CD4-positive, alpha-beta T cell treated with Interferon gamma for 1 hour (primary cell): ENCODE measurements at regions not wholly inside any gene's neighbourhood (a gene's known extent, or its start where the extent isn't known, plus 50 kb on each side); places are given as distances from the start of the nearest gene placed in this dataset.

Experiments used
- DNase-seq: peaks from one replicate; pipeline ENCODE4 v3.0.0-alpha.2; 2020

- no peak for DNase-seq
These were observed 235.7 kb upstream of the PWP1 start for GRCh38 chr12:107449891-107450290.

- no peak for DNase-seq
These were observed 235.1 kb upstream of the PWP1 start for GRCh38 chr12:107450541-107450940.

GRCh38 chr12:107451246-107451645 lies 234.4 kb upstream of the PWP1 start:
- DNase-seq: no peak

- DNase-seq: no peak
These were observed 231.3 kb upstream of the PWP1 start for GRCh38 chr12:107454109-107454830.

GRCh38 chr12:107457362-107457935 lies 228.2 kb upstream of the PWP1 start:
- DNase-seq: no peak

- DNase-seq: no peak
These were observed 227.4 kb upstream of the PWP1 start for GRCh38 chr12:107458163-107458562.

GRCh38 chr12:107458990-107459389 lies 226.6 kb upstream of the PWP1 start:
- DNase-seq: no peak

- no peak for DNase-seq
These were observed 226.0 kb upstream of the PWP1 start for GRCh38 chr12:107459641-107460040.

GRCh38 chr12:107461222-107461975 lies 224.2 kb upstream of the PWP1 start:
- no peak for DNase-seq

- no peak for DNase-seq
These were observed 222.9 kb upstream of the PWP1 start for GRCh38 chr12:107462428-107463332.

- DNase-seq: no peak
These were observed 221.0 kb upstream of the PWP1 start for GRCh38 chr12:107464644-107465043.

- no peak for DNase-seq
These were observed 220.0 kb upstream of the PWP1 start for GRCh38 chr12:107465625-107466024.

GRCh38 chr12:107467716-107468115 lies 217.9 kb upstream of the PWP1 start:
- no peak for DNase-seq

- no peak for DNase-seq
These were observed 217.4 kb upstream of the PWP1 start for GRCh38 chr12:107468182-107468581.

GRCh38 chr12:107469011-107469410 lies 216.6 kb upstream of the PWP1 start:
- no peak for DNase-seq

- DNase-seq: no peak
These were observed 215.0 kb upstream of the PWP1 start for GRCh38 chr12:107470645-107471044.

GRCh38 chr12:107472308-107472707 lies 213.3 kb upstream of the PWP1 start:
- DNase-seq: no peak

GRCh38 chr12:107474099-107474498 lies 211.5 kb upstream of the PWP1 start:
- no peak for DNase-seq

GRCh38 chr12:107474639-107475539 lies 210.7 kb upstream of the PWP1 start:
- DNase-seq: no peak

- no peak for DNase-seq
These were observed 209.7 kb upstream of the PWP1 start for GRCh38 chr12:107475900-107476299.

GRCh38 chr12:107477018-107477417 lies 208.6 kb upstream of the PWP1 start:
- DNase-seq: no peak
